AG09319 (cell line): ENCODE measurements at regions not wholly inside any gene's neighbourhood (a gene's known extent, or its start where the extent isn't known, plus 50 kb on each side); places are given as distances from the start of the nearest gene placed in this dataset.
A peak's percentile ranks its signal among the peaks of the same experiment; 100 is the strongest.

ENCODE experiments used
- DNase-seq: peaks from one replicate; pipeline ENCODE4 v3.0.0-alpha.2; 2010; ENCODE audit warnings: low read depth; ENCODE audit errors: extremely low read depth
- TF ChIP-seq, protein P1 (sequence below): IDR thresholded peaks from 2 replicates; pipeline ENCODE4 v1.5.1; 2011; ENCODE audit warnings: low read depth, mild to moderate bottlenecking, inconsistent platforms, low read length, moderate library complexity

GRCh38 chr13:110798081-110798994 is 84.8 kb downstream of the ING1 start:
- TF ChIP-seq, protein P1, sequence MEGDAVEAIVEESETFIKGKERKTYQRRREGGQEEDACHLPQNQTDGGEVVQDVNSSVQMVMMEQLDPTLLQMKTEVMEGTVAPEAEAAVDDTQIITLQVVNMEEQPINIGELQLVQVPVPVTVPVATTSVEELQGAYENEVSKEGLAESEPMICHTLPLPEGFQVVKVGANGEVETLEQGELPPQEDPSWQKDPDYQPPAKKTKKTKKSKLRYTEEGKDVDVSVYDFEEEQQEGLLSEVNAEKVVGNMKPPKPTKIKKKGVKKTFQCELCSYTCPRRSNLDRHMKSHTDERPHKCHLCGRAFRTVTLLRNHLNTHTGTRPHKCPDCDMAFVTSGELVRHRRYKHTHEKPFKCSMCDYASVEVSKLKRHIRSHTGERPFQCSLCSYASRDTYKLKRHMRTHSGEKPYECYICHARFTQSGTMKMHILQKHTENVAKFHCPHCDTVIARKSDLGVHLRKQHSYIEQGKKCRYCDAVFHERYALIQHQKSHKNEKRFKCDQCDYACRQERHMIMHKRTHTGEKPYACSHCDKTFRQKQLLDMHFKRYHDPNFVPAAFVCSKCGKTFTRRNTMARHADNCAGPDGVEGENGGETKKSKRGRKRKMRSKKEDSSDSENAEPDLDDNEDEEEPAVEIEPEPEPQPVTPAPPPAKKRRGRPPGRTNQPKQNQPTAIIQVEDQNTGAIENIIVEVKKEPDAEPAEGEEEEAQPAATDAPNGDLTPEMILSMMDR, result no peak
- no peak for DNase-seq

DNA sequence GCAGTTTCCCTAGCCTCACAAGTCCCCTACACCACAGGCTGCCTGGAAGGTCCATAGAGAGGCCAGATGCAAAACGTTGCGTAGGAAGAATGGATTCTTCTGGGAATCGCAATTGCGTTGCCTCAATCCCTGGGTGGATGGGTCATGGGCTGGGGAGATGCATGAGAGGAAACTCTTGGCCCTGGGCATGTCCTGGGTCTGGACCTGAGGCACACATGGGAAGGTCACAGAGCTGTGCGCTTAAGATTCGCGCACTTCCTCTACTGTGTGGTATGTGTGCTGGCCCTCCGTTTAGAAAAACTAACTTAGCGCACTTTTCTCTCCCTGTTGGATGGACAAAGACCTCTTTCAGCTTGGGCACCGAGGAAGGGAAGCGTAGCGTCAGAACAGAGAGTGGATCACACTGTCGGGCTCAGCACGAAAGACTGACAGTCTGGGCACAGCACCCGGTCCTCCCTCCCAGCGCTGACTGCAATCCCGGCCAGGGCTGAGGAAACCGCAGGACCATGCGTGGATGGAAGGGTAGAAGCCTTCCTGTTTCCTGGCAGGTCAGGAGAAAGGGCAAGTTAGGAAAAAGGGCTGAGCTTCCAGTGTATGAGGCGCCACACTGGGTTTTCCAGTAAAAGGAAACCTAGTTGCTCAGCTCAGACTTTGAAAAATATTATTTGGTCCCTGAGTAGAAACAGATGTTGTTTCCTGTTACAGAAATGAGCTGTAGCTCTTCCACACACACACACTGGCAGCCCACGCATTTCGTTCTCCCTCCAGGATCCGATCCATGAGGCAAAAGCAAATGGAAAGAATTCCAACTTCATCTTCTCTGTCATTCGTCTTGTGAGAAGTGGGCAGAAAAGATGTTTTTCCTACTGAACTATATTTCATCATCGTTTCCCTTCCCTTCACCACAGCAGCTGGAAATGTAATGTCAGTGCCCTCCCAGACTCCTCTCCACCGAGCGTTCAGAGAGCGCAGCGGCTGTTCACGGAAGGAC is 86.0 kb downstream of the ING1 start:
- TF ChIP-seq, protein P1, result no peak
- peak; percentile 59 for DNase-seq

- DNase-seq, result no peak
- TF ChIP-seq, protein P1, result no peak
These were observed 87.5 kb downstream of the ING1 start for GRCh38 chr13:110801044-110801443.

- DNase-seq, result no peak
- TF ChIP-seq, protein P1, result no peak
These were observed 88.8 kb downstream of the ING1 start for GRCh38 chr13:110802260-110802659.

- TF ChIP-seq, protein P1, result no peak
- no peak for DNase-seq
These were observed 93.1 kb downstream of the ING1 start for GRCh38 chr13:110806636-110807035.

DNA sequence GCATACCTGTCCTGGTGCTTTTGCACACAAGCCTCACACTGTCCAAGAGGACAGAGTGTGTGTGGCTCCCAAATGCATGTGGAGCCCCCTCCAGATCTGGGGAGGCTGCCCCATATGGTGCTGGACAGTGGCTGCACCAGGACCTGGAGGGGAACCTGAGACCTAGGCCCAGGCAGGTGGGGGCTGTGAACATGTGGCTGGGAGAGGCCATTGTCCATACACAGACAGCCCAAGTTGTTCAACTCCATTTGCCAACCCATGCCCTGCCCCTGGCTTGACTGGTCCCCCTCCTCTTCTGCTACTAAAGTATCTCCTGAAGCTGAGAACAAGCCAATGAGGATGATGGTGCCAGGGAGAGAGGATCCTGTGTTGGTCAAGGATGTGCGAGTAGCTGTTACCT is 94.0 kb downstream of the ING1 start:
- TF ChIP-seq, protein P1, result no peak
- no peak for DNase-seq

GRCh38 chr13:110808138-110808537 is 94.6 kb downstream of the ING1 start:
- TF ChIP-seq, protein P1, result no peak

More at GRCh38 chr13:110808138-110808537, 94.6 kb downstream of the ING1 start:
- DNase-seq, result no peak
